EL (cell line): ENCODE measurements at regions not wholly inside any gene's neighbourhood (a gene's known extent, or its start where the extent isn't known, plus 50 kb on each side); places are given as distances from the start of the nearest gene placed in this dataset.
"Not testable (repeated sequence)": the region's sequence is repeated elsewhere in the genome, so short reads cannot be mapped to it uniquely, and the experiment has no call there.

ENCODE experiments used
- DNase-seq: peaks from one replicate; pipeline ENCODE4 v3.0.0-alpha.2; 2016

- not testable (repeated sequence) for DNase-seq
These were observed 80.5 kb upstream of the ST8SIA4 start for GRCh38 chr5:100983601-100984000.

- no peak for DNase-seq
These were observed 71.0 kb upstream of the ST8SIA4 start for GRCh38 chr5:100974082-100974481.

GRCh38 chr5:100970646-100971255 lies 67.7 kb upstream of the ST8SIA4 start:
- no peak for DNase-seq

GRCh38 chr5:100965291-100965690 lies 62.2 kb upstream of the ST8SIA4 start:
- DNase-seq = no peak
